ENCODE measurements at regions not wholly inside any gene's neighbourhood (a gene's known extent, or its start where the extent isn't known, plus 50 kb on each side); places are given as distances from the start of the nearest gene placed in this dataset.

- no peak for DNase-seq (ENCODE audit: low read depth)
Observed at GRCh38 chr18:22253676-22254075, 84.3 kb downstream of the GATA6 start.

- DNase-seq (ENCODE audit: low read depth), result no peak
Observed at GRCh38 chr18:22253156-22253555, 83.8 kb downstream of the GATA6 start.

Data from T follicular helper cell (primary cell).